ENCODE measurements at regions not wholly inside any gene's neighbourhood (a gene's known extent, or its start where the extent isn't known, plus 50 kb on each side); places are given as distances from the start of the nearest gene placed in this dataset.

- TF ChIP-seq, protein P1, sequence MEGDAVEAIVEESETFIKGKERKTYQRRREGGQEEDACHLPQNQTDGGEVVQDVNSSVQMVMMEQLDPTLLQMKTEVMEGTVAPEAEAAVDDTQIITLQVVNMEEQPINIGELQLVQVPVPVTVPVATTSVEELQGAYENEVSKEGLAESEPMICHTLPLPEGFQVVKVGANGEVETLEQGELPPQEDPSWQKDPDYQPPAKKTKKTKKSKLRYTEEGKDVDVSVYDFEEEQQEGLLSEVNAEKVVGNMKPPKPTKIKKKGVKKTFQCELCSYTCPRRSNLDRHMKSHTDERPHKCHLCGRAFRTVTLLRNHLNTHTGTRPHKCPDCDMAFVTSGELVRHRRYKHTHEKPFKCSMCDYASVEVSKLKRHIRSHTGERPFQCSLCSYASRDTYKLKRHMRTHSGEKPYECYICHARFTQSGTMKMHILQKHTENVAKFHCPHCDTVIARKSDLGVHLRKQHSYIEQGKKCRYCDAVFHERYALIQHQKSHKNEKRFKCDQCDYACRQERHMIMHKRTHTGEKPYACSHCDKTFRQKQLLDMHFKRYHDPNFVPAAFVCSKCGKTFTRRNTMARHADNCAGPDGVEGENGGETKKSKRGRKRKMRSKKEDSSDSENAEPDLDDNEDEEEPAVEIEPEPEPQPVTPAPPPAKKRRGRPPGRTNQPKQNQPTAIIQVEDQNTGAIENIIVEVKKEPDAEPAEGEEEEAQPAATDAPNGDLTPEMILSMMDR (IDR thresholded peaks at IDR 0.05) = no peak
- WGBS, 3 donors = 86 to 93% (median 93%) methylated on average over 2 of the region's 2 CpGs
- no peak overlapping the region for H3K4me3 ChIP-seq
- H3K27me3 ChIP-seq (ENCODE audit: insufficient read depth in 3 of 3, low read length in 2 of 3) = no peaks in the 10 kb centered on the region
- no peak for ATAC-seq
- H3K4me1 ChIP-seq = no peaks in the 10 kb centered on the region
- no peak for DNase-seq
- no peak overlapping the region for H3K27ac ChIP-seq
- no peaks in the 10 kb centered on the region for H3K9me3 ChIP-seq
- no peaks in the 10 kb centered on the region for H3K36me3 ChIP-seq (ENCODE audit: insufficient read depth in 1 of 2, low read depth in 1 of 2)
- intact Hi-C loops (cut with DNase I) = no loop called here
These were observed 112.8 kb upstream of the FN1 start for GRCh38 chr2:215548714-215549113.

DNA sequence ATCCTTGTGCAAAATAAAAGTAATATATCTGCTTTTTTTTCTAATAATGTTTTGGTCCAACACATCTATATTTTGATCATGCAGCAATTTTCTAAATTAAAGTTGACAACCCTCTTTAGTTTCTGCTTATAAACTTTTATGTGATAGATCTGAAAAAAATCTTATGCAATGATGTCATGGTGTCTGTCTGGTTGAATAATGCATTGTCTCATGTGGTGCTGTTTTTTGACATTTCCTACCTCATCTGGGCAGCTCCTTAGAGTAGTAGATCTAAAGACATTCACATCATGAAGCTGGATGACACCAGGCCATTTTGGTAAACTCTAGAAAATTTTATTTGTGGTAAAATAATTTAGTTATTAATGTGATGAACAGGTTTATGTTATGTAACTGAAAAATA lies 106.8 kb upstream of the FN1 start:
- Histone ChIP-seq H3K4me1 (no peaks in the 10 kb centered on the region), H3K27ac (no peak overlapping the region), H3K36me3 (ENCODE audit: insufficient read depth in 1 of 2, low read depth in 1 of 2) (no peaks in the 10 kb centered on the region), H3K27me3 (ENCODE audit: insufficient read depth in 3 of 3, low read length in 2 of 3) (no peaks in the 10 kb centered on the region), H3K4me3 (no peak overlapping the region), H3K9me3 (no peaks in the 10 kb centered on the region)
- TF ChIP-seq, protein P1 (IDR thresholded peaks at IDR 0.05) = no peak
- intact Hi-C loops (cut with DNase I) = no loop called here
- ATAC-seq = no peak
- DNase-seq = no peak

DNA sequence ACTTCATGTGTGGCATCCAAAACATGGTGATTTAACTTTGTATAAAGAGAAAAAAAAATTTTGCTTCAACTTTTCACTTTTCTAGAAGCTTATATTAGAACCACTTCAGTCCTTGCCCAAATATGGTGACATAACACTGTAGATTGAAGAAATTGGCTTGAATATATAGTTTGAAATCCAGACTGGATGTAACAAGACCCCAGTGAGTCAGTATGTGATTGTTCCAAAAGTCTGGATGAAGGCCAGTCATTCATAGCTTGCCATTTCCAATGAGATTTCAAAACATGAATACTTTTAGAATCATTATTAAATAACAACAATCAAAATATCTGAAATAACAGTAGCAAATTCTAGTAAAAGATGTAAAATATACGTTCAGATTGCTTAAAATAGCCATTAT lies 104.8 kb upstream of the FN1 start:
- Histone ChIP-seq H3K27ac (no peak overlapping the region), H3K9me3 (no peaks in the 10 kb centered on the region), H3K4me3 (no peak overlapping the region), H3K27me3 (ENCODE audit: insufficient read depth in 3 of 3, low read length in 2 of 3) (no peaks in the 10 kb centered on the region), H3K4me1 (no peaks in the 10 kb centered on the region), H3K36me3 (ENCODE audit: insufficient read depth in 1 of 2, low read depth in 1 of 2) (no peaks in the 10 kb centered on the region)
- WGBS, 3 donors = 27 to 30% (median 28%) methylated on average over 1 of the region's 1 CpG
- TF ChIP-seq, protein P1 (IDR thresholded peaks at IDR 0.05) = no peak
- intact Hi-C loops (cut with DNase I) = no loop called here
- DNase-seq (no peak), ATAC-seq (no peak)

DNA sequence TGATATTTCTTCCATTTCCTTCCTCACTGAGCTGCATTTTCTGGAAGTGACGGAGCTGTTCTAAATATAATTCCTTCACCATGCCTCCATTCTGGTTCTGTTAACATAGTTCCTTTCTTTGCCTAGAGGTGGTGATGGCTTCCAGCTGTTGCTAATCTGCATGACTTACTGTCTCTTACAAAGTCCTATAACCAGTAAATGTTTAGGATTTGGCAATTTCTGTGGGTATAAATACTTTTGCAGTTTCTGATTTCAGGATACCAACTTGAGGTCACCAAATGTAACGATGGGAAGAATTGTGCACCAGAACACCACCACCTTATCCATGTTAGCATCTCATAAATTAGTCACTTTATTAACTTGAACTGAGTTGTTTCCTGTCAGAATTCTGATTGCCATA lies 101.7 kb upstream of the FN1 start:
- no peak overlapping the region for H3K4me3 ChIP-seq
- H3K9me3 ChIP-seq = no peaks in the 10 kb centered on the region
- no peak for DNase-seq
- H3K36me3 ChIP-seq (ENCODE audit: insufficient read depth in 1 of 2, low read depth in 1 of 2) = no peaks in the 10 kb centered on the region
- no peaks in the 10 kb centered on the region for H3K4me1 ChIP-seq
- no peaks in the 10 kb centered on the region for H3K27me3 ChIP-seq (ENCODE audit: insufficient read depth in 3 of 3, low read length in 2 of 3)
- TF ChIP-seq, protein P1 (IDR thresholded peaks at IDR 0.05) = no peak
- intact Hi-C loops (cut with DNase I) = loop anchor here in 1 of 2 donors (5.0 kb wide), 1 partner anchor 600 kb away; no protein-coding TSS in a partner anchor
- no peak overlapping the region for H3K27ac ChIP-seq
- WGBS, 3 donors = 19 to 36% (median 21%) methylated on average over 2 of the region's 2 CpGs
- no peak for ATAC-seq

DNA sequence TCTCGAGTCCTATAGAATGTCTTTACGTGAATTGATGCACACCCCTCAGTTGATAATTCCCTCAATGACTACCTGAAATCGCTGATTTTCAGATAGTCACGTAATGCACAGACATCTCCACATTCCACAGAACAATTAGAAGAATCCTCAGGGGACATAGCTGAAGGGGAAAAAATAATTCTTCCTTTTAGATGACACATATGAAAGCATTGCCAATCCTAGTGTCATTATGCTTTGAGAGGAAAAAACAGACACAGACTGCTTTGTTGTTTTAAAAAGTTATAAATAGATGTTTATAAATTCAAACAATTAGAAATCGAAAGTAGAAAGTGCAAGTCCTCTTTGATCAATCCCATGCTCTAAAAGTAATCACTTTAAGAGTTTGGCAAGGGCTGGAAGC lies 100.6 kb upstream of the FN1 start:
- H3K4me3 ChIP-seq = no peak overlapping the region
- no peak overlapping the region for H3K27ac ChIP-seq
- WGBS, 3 donors = 53 to 57% (median 53%) methylated on average over 5 of the region's 5 CpGs
- ATAC-seq (no peak), DNase-seq (no peak)
- H3K36me3 ChIP-seq (ENCODE audit: insufficient read depth in 1 of 2, low read depth in 1 of 2) = no peaks in the 10 kb centered on the region
- no peaks in the 10 kb centered on the region for H3K9me3 ChIP-seq
- TF ChIP-seq, protein P1 (IDR thresholded peaks at IDR 0.05) = no peak
- intact Hi-C loops (cut with DNase I) = loop anchor here in 1 of 2 donors (5.0 kb wide), 1 partner anchor 601 kb away; no protein-coding TSS in a partner anchor
- H3K27me3 ChIP-seq (ENCODE audit: insufficient read depth in 3 of 3, low read length in 2 of 3) = no peaks in the 10 kb centered on the region
- no peaks in the 10 kb centered on the region for H3K4me1 ChIP-seq

Data from psoas muscle (tissue), 7 donors.